Panc1 (cell line): ENCODE measurements at regions not wholly inside any gene's neighbourhood (a gene's known extent, or its start where the extent isn't known, plus 50 kb on each side); places are given as distances from the start of the nearest gene placed in this dataset.

Experiments
- POLR2AphosphoS5 ChIP-seq: IDR thresholded peaks from 2 replicates; pipeline ENCODE4 v1.6.1; 2012; ENCODE audit warnings: mild to moderate bottlenecking, low read depth, low read length, moderate library complexity
- SIN3A ChIP-seq: IDR thresholded peaks from 2 replicates; pipeline ENCODE4 v1.6.1; 2012; ENCODE audit warnings: low read depth, mild to moderate bottlenecking, low read length, moderate library complexity, borderline replicate concordance; ENCODE audit not compliant: insufficient read depth
- TF ChIP-seq, protein P1 (sequence below): fragments of 450-650 bp; IDR thresholded peaks from 2 replicates; pipeline ENCODE4 v1.5.1; 2017; ENCODE audit warnings: mild to moderate bottlenecking

DNA sequence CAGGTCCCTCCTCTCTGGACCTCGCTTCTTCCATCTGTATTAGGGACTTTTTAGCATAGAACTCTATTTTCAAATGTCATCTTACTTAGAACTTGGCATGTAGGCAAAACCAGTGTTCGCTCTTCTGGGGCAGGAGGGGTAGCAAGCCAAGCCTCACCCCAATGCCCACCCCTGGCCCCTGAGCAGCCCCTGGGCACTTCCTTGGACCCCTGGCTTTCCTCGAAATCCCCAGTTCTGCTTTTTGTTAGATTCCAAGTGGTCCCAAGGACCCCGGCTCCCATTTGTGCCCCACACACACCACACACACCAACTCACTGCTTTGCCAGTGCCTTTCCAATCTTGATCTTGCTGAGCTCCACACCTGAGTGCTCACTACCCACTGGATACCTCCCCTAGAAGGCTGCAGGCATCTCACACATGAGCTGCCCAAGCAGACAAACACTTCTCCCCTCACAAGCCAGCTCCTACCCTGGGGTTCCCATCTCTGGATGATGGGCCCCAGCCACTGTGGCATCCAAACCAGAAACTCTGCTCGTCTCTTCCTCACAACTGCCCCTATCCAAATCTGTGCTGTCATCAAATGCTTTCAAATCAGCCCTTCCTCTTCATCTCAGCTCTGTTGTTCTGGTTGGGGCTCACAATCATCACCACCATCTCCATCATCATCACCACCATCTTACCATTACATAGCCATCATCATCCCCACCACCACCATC, 167.9 kb upstream of the ZMIZ1 start:
- no peak for TF ChIP-seq SIN3A
- TF ChIP-seq, protein P1, sequence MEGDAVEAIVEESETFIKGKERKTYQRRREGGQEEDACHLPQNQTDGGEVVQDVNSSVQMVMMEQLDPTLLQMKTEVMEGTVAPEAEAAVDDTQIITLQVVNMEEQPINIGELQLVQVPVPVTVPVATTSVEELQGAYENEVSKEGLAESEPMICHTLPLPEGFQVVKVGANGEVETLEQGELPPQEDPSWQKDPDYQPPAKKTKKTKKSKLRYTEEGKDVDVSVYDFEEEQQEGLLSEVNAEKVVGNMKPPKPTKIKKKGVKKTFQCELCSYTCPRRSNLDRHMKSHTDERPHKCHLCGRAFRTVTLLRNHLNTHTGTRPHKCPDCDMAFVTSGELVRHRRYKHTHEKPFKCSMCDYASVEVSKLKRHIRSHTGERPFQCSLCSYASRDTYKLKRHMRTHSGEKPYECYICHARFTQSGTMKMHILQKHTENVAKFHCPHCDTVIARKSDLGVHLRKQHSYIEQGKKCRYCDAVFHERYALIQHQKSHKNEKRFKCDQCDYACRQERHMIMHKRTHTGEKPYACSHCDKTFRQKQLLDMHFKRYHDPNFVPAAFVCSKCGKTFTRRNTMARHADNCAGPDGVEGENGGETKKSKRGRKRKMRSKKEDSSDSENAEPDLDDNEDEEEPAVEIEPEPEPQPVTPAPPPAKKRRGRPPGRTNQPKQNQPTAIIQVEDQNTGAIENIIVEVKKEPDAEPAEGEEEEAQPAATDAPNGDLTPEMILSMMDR = no peak
- no peak for TF ChIP-seq POLR2AphosphoS5
